Central memory CD4-positive, alpha-beta T cell (primary cell): ENCODE measurements at regions not wholly inside any gene's neighbourhood (a gene's known extent, or its start where the extent isn't known, plus 50 kb on each side); places are given as distances from the start of the nearest gene placed in this dataset.
"Not testable (repeated sequence)": the region's sequence is repeated elsewhere in the genome, so short reads cannot be mapped to it uniquely, and the experiment has no call there.

ENCODE experiments used
- DNase-seq: peaks from one replicate; pipeline ENCODE4 v3.0.0; 2022

DNA sequence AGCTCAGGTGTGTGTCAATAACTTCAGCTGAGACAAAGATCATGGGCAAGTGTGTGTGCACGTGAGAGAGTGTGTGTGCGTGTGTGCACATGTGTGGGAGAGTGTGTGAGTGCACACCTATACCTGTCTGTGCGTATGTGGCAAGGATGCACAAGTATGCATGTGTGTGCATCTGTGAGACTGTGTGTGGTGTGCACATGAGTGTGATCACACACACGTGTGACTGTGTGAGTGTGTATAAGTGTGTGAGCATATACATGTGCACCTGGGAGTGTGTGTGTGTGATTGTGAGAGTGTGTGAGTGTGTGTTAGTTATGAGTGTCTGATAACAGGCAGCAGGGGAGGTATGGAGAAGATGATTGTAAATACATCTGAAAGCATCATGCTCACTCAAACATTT, 657.3 kb upstream of the PFKP start:
- no peak for DNase-seq

DNA sequence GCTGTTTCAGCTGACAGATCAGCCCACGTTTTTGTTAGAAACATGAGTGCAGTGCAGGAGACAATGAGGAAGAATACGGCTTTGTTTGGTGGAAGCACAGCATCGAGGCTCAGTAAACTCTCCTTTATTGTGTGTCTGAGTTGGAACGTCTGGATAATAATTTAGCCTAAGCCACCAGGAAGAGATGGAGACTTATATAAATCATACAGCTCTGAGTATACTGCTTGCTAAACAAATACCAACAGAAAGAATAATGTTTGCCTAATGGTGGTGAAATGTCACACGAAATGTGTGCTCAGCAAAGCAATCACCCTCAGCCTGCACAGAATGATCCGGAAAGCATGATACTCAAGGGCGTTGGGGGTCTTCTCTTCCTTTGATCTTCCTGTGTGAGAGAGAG, 664.1 kb upstream of the ADARB2 start:
- no peak for DNase-seq

DNA sequence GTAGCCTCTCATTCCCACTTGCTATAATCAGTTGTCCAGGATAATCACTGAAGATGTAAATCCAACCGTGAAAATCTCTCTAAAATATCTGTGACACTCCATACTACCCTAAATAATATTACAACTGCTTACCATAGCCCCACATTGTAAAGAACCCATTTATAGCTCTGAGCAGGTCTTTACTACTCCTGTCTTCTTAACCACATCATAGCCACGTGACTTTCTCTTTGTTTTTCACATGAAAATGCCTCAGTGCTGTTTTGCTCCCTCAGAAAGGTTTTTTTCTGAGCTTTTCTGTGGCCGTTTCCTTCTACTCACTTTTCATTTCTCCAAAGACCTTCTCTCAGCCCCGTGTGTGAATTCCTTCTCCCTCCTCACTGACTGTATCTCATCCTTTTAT, 662.2 kb upstream of the ADARB2 start:
- DNase-seq = no peak

DNA sequence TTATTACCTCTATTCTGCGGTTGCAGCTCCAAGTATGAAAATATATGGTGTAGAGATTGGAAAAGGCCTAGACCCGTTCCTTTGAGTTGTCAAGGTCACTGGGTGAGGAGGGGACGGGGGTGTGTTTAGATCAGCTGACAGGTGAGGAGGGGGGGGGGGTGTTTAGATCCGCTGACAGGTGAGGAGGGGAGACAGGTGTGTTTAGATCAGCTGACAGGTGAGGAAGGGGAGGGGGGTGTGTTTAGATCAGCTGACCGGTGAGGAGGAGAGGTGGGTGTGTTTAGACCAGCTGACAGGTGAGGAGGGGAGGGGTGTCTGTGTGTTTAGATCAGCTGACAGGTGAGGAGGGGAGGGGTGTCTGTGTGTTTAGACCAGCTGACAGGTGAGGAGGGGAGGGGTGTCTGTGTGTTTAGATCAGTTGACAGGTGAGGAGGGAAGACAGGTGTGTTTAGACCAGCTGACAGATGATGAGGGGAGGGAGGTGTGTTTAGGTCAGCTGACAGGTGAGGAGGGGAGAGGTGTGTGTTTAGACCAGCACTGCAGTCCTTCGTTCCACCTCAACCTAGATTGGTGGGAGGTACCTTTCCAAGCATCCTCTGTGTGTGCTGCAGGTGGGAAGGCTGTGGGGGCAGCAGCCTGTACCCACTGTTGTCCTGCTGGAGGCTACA, 655.0 kb upstream of the ADARB2 start:
- DNase-seq = no peak

DNA sequence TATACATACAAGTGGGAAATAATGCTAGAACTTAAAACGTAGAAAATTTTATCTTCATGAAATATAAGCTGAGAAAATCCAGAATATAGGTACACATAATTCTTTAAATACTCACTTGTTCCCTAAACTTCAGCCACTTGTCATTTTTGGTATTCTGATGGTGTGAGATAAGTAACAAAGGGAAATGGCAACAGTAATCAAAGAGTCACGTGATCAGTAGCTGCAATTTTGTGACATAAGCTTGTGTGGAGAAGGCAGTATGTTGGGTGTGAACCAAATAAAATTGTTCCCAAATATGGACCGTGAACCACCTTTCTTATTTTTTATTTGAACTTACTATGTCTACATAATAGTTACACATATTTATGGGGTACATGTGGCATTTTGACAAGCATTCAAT, 650.3 kb upstream of the ADARB2 start:
- DNase-seq = no peak

DNA sequence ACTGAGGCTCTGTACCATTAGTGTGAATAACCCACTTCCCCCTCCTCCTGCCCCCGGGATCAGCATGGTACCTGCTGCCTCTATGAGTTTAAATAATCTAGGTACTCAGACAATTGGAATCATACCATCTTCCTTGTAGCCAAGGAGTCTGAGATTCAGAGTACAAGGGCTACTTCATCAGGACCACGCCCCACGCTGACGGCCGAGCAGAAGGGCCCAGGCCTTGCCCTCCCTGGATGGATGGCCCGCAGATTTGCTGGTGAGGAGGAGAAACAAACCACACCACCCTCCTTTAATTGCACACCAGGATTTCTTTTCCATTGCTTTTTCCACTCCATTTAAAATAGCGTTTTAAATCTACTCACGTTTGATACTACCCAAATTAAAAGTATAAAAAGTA, 649.9 kb upstream of the ADARB2 start:
- no peak for DNase-seq

DNA sequence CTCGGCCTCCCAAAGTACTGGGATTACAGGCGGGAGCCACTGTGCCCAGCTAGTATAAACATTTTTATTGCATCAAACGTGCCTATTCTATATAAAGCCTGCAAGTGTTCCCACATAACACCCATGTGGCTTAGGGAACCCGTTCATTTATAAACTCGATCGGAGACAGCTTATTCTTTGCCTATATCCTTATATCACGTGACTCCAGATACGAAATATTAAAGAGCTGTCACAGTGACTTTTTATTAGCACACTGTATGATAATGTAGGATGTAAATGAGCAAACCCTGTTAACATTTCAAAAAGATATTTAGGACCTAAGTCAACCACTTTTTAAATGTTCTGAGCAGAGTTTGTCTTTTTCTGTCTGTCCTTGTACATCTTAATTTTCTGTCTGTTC, 642.9 kb upstream of the ADARB2 start:
- DNase-seq = no peak

GRCh38 chr10:2367083-2367482, 629.8 kb upstream of the ADARB2 start:
- DNase-seq = no peak

GRCh38 chr10:2366264-2366931, 629.1 kb upstream of the ADARB2 start:
- DNase-seq = no peak

GRCh38 chr10:2362331-2362730, 625.0 kb upstream of the ADARB2 start:
- no peak for DNase-seq

GRCh38 chr10:2358586-2358985, 621.3 kb upstream of the ADARB2 start:
- no peak for DNase-seq

- DNase-seq = no peak
These were observed 619.3 kb upstream of the ADARB2 start for GRCh38 chr10:2356670-2357069.

DNA sequence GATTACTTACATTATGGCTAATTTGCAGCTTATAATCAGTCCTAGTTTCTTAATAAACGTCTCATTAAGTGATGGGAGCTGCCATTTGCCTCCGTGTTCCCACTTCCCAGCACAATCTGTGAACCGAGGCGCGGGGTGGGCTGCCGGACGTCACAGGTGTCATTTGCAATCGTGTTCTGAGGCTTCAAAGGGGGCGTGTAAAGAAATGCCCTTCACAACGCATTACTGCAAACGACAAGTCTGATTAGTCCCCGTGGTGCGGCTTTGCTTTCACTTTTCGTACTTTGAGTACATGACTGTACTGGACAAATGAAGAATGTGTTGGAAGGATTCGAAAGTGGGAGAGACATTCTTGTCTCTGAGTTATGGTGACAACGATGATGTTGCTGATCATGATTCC, 614.2 kb upstream of the ADARB2 start:
- no peak for DNase-seq

GRCh38 chr10:2342206-2342605, 604.9 kb upstream of the ADARB2 start:
- no peak for DNase-seq

DNA sequence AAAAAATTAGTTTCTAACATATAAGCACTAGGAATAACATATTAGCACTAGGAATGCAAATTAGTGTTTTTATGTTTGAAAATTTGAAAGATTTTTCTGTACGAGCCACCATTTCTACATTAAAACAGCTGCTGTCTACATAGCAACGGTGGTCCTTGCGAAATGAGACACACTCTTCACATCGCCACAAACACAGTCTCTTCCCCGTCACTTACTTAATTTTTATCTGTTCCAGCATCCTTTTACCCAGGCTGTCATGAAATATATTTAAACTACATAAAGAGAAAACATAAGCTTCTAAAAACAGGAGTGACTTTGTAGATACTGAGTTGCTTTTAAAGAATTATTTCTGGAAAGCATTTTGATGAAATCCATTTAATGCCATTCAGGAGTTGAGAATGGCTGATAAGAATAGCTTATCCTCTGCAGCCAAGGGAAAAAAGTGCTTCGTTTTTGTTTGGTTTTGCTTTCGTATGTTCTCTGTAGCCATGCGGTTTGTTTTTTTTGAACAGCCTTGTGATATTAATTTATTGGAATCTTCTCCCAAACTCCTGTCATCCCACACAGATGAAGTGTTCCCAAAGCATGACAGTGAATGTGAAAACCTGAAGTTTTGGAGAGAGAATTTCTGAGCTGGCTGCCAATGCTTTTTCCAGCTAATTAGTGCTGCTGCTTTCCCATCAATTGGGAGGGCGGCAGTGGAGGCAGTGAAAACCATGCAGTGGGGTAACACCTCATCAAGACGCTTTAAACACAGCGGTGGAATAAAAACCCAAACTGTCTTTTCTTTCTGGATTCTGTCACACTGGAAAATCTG, 603.7 kb upstream of the ADARB2 start:
- DNase-seq = no peak

GRCh38 chr10:2335626-2336025, 598.3 kb upstream of the ADARB2 start:
- DNase-seq = no peak

- DNase-seq = no peak
These were observed 597.2 kb upstream of the ADARB2 start for GRCh38 chr10:2334575-2334974.

DNA sequence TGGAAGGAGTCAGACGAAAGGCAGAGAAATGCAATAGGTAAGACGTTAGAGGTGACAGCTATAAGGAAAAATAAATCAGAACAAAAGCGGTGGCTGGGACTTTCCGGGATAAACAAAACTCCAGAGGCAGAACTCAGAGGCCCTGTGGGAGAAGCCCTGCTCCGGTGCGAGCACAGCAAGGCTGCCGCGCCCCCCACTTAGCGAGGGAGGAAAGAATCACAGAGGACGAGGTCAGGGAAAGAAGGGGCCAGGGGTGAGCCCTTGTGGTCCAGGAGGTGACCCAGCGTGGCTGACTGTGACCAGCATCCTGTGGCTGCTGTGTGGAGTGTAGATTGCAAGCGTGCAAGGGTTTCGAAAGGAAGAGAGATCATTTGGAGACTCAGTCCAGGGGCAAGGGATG, 591.8 kb upstream of the ADARB2 start:
- no peak for DNase-seq

- no peak for DNase-seq
These were observed 589.1 kb upstream of the ADARB2 start for GRCh38 chr10:2326411-2326810.

GRCh38 chr10:2315045-2315485, 577.7 kb upstream of the ADARB2 start:
- DNase-seq = not testable (repeated sequence)

DNA sequence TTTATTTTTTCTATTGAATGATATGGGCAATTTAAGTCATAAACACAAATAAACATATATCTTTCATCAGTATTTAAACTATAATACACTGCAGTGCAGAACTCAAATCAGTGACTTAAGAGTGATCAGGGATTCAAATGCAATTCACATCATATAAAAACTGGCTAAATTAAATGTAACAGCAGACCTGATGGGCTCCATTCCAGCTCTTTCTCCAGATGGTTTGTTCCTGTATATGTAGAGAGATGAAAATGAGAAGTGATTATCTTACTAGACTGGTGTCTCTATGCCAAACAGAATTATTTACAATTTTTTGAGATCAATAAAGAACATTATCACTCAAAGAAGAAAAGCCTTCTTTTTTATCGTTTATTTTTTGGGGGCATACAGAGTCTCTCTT, 568.8 kb upstream of the ADARB2 start:
- DNase-seq = no peak

DNA sequence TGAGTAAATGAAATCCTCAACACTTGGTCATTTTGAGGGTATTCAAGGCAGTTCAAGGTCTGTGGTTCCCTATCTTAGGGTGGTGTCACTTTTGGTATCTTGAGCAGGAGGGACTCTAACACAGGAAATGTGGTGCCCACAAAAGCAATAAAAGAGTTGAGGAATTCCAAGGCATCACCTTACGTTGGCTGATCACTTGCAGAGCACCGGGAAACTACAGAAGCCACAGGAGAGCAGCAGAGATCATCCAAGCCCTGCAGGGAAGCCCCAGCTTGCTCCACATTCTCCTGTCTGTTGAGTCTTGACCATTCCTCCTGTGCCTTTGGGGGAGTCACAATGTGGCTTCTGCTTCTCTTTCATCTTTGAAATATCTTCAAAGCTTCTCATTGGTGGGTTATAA, 565.8 kb upstream of the ADARB2 start:
- no peak for DNase-seq

- DNase-seq = no peak
These were observed 563.9 kb upstream of the ADARB2 start for GRCh38 chr10:2301227-2301626.

DNA sequence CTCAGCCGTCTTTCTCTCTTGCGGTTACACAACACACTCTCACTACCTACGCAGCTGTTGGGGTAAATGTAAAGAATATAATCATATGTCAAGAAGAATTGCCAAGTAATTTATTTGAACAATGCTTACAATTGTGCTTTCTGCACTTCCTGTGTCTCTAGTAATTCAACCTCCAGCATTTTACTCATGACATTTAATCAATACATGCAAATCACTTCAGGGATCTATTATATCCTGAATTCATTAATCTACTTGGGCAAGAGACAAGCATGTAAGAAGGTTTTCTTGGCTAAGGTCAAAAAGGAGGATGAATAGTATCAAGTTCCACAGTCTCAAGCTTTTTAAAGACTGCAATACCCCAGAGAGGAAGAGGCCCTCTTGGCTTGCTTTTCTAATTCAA, 562.9 kb upstream of the ADARB2 start:
- no peak for DNase-seq
